Mucosa of descending colon (tissue), 3 donors: ENCODE measurements at regions not wholly inside any gene's neighbourhood (a gene's known extent, or its start where the extent isn't known, plus 50 kb on each side); places are given as distances from the start of the nearest gene placed in this dataset.

Experiments
- ATAC-seq: fragments of 200-7000 bp; cut with Tn5 transposase; one replicate; pipeline ENCODE4 v1.9.1; 2020; ENCODE audit warnings: mild to moderate bottlenecking, moderate library complexity
- DNase-seq, 3 donors: peaks; one replicate each; pipeline ENCODE4 v3.0.0-alpha.2; 2020
- H3K36me3 ChIP-seq: fragments of 200-600 bp; one replicate; pipeline ENCODE4 v1.8.0; 2021; ENCODE audit warnings: low read depth, mild to moderate bottlenecking
- H3K4me1 ChIP-seq: fragments of 200-600 bp; one replicate; pipeline ENCODE4 v1.8.0; 2021; ENCODE audit warnings: low read depth, mild to moderate bottlenecking
- H3K4me3 ChIP-seq: fragments of 200-600 bp; one replicate; pipeline ENCODE4 v1.8.0; 2021; ENCODE audit warnings: mild to moderate bottlenecking
- H3K9me3 ChIP-seq: fragments of 200-600 bp; one replicate; pipeline ENCODE4 v1.8.0; 2021; ENCODE audit warnings: mild to moderate bottlenecking
- CTCF ChIP-seq: fragments of 200-600 bp; IDR thresholded peaks from one replicate; pipeline ENCODE4 v1.8.0; 2022; ENCODE audit warnings: antibody characterized with exemption, mild to moderate bottlenecking
- intact Hi-C, 2 donors: fragments of 100-400 bp; cut with DNase I in 1 of 2; cut with micrococcal nuclease in 1 of 2; formaldehyde crosslinking; loops; one replicate each; pipeline versions ENCODE4 v1.11.0 to v1.11.1; 2022; cut with DNase I, micrococcal nuclease
- donor health status: DM: no; HTN: no; CAD: no; lungs with moderate emphysema.
- donor health status: DM: no; HTN: no; CAD: no.
- donor health status: DM: no; HTN: yes; CAD: no.

GRCh38 chr2:39603436-39603835 is 62.3 kb upstream of the TMEM178A start:
- no peaks in the 10 kb centered on the region for H3K4me1 ChIP-seq
- no peaks in the 10 kb centered on the region for H3K9me3 ChIP-seq
- H3K36me3 ChIP-seq = no peaks in the 10 kb centered on the region
- intact Hi-C loops = no loop called here
- ATAC-seq (no peak), DNase-seq (no peak)
- no peak for TF ChIP-seq CTCF
- H3K4me3 ChIP-seq = no peak overlapping the region

- ATAC-seq (no peak), DNase-seq (no peak)
- Histone ChIP-seq H3K4me3 (no peak overlapping the region), H3K9me3 (no peaks in the 10 kb centered on the region), H3K4me1 (no peaks in the 10 kb centered on the region), H3K36me3 (no peaks in the 10 kb centered on the region)
- no peak for TF ChIP-seq CTCF
- intact Hi-C loops = no loop called here
Measured at GRCh38 chr2:39604866-39605265, 60.9 kb upstream of the TMEM178A start.

- Histone ChIP-seq H3K4me3 (no peak overlapping the region), H3K4me1 (no peaks in the 10 kb centered on the region), H3K36me3 (no peaks in the 10 kb centered on the region), H3K9me3 (no peaks in the 10 kb centered on the region)
- TF ChIP-seq CTCF = no peak
- intact Hi-C loops = no loop called here
- ATAC-seq (no peak), DNase-seq (no peak)
Measured at GRCh38 chr2:39606585-39606984, 59.1 kb upstream of the TMEM178A start.

GRCh38 chr2:39607538-39608262 is 58.0 kb upstream of the TMEM178A start:
- Histone ChIP-seq H3K9me3 (no peaks in the 10 kb centered on the region), H3K4me1 (no peaks in the 10 kb centered on the region), H3K36me3 (no peaks in the 10 kb centered on the region), H3K4me3 (no peak overlapping the region)
- no peak for TF ChIP-seq CTCF
- intact Hi-C loops = no loop called here
- DNase-seq (no peak), ATAC-seq (no peak)

GRCh38 chr2:39608263-39608575 is 57.5 kb upstream of the TMEM178A start:
- Histone ChIP-seq H3K36me3 (no peaks in the 10 kb centered on the region), H3K9me3 (no peaks in the 10 kb centered on the region), H3K4me1 (no peaks in the 10 kb centered on the region), H3K4me3 (no peak overlapping the region)
- ATAC-seq (no peak), DNase-seq (no peak)
- intact Hi-C loops = no loop called here
- no peak for TF ChIP-seq CTCF
